ENCODE measurements at regions not wholly inside any gene's neighbourhood (a gene's known extent, or its start where the extent isn't known, plus 50 kb on each side); places are given as distances from the start of the nearest gene placed in this dataset.

DNA sequence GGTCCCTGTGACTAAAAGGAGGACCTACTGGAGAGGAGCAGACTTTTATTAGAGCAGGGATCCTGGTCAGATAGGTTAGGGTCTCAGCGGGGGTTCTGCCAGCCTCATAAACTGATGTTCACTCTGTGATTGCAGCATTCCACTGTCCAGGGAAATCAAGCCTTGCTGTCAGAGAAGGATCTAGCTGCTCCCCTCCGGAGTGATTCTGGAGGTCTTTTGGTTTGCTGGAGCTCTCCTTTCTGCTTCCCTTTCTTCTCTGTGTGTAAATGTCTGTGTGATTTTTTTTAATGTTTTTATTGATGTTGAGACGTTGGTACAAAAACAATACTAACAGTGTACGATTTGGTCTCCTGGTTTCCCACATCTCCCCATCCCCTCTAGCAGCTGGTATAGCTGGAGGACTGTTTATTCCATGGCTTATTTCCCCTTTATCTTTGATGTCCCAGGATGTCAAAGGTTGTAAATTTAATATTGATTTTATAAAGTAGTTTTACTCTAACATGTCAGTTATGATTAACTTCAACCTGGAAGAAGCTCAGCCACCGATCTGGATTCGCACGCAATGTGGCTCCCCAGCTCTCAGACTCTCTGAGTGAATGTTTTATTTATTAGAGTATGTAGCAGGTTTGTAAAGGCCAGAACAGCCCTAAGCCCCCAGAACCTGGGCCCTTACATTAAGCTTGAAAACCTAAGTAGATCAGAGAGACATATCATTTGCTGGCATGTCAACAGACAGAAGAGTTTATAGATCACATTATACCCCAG, 202.3 kb upstream of the G2E3 start:
- TF ChIP-seq POLR2AphosphoS5 (IDR thresholded peaks at IDR 0.05; ENCODE audit: low read depth, low read length) (no peak), SIN3A (IDR thresholded peaks at IDR 0.05; ENCODE audit: borderline replicate concordance, insufficient read depth, low read length) (no peak), FOXP2 (optimal IDR thresholded peaks at IDR 0.05; ENCODE audit: borderline replicate concordance, extremely low read depth, extremely low read length, insufficient read depth) (no peak), TAF1 (IDR thresholded peaks at IDR 0.05; ENCODE audit: borderline replicate concordance, insufficient read depth, low read length) (no peak)
- TF ChIP-seq, protein P1, sequence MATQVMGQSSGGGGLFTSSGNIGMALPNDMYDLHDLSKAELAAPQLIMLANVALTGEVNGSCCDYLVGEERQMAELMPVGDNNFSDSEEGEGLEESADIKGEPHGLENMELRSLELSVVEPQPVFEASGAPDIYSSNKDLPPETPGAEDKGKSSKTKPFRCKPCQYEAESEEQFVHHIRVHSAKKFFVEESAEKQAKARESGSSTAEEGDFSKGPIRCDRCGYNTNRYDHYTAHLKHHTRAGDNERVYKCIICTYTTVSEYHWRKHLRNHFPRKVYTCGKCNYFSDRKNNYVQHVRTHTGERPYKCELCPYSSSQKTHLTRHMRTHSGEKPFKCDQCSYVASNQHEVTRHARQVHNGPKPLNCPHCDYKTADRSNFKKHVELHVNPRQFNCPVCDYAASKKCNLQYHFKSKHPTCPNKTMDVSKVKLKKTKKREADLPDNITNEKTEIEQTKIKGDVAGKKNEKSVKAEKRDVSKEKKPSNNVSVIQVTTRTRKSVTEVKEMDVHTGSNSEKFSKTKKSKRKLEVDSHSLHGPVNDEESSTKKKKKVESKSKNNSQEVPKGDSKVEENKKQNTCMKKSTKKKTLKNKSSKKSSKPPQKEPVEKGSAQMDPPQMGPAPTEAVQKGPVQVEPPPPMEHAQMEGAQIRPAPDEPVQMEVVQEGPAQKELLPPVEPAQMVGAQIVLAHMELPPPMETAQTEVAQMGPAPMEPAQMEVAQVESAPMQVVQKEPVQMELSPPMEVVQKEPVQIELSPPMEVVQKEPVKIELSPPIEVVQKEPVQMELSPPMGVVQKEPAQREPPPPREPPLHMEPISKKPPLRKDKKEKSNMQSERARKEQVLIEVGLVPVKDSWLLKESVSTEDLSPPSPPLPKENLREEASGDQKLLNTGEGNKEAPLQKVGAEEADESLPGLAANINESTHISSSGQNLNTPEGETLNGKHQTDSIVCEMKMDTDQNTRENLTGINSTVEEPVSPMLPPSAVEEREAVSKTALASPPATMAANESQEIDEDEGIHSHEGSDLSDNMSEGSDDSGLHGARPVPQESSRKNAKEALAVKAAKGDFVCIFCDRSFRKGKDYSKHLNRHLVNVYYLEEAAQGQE (IDR thresholded peaks at IDR 0.05; ENCODE audit: insufficient read depth in 1 of 2, low read depth in 2 of 2, low read length in 2 of 2): no peak

DNA sequence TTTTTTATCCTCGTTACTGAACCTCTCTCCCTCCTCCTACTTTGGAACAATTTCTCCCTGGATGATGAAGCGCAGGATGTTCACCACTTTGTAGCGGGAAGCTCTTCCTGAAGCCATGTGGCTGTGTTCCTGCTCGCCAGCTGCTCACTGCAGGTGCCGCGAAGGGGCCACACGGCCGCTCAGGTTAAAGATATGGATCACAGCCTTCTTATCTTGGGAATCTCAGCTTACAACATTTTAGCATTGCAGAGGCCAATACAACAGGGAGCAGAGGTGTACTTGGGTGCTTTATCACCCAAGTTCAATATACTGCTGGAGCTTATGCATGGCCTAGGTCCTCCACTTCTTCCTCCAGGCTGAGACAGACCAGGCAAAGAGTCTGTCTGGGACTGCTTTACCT, 201.2 kb upstream of the G2E3 start:
- TF ChIP-seq SIN3A (IDR thresholded peaks at IDR 0.05; ENCODE audit: borderline replicate concordance, insufficient read depth, low read length): no peak
- no peak for TF ChIP-seq FOXP2 (optimal IDR thresholded peaks at IDR 0.05; ENCODE audit: borderline replicate concordance, extremely low read depth, extremely low read length, insufficient read depth)
- no peak for TF ChIP-seq TAF1 (IDR thresholded peaks at IDR 0.05; ENCODE audit: borderline replicate concordance, insufficient read depth, low read length)
- no peak for TF ChIP-seq POLR2AphosphoS5 (IDR thresholded peaks at IDR 0.05; ENCODE audit: low read depth, low read length)
- TF ChIP-seq, protein P1 (IDR thresholded peaks at IDR 0.05; ENCODE audit: insufficient read depth in 1 of 2, low read depth in 2 of 2, low read length in 2 of 2): no peak

DNA sequence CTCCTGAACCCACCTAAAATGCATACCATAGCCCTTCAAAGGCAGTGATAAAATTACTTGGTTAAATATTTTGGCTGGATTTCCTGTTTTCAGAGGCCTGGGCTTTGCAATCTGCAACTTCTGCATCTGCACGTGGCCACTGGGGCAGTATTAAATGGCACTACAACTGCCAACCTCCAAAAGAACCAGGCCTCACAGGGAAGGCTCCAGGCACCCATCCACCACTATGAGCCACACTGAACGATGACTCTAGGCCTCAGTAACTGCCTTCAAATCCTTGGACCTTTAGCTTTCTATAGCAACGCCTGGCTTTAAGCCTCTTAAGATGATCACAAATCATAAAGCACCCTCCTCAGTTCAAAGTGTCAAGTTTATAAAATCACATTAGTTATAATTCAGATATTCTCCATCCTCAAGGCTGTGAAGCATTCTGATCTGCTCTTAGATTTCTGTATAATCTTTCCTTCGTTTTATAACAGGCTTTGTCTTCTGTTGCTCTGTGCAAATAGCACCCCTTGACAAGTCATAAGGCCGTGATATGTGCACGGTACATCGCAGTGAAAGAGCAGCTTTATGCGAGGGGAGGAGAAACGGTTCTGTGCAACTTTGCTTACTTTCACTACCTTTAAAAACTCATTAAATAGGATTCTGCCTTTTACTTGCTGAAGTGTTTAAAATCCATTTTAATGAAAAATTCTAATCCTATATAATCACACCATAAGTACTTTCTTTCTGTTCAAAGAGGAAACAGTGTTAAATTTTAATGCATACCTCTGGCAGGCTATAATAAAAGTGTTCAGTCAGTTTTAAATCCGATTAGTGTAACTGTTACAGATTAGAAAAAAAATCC, 196.4 kb upstream of the G2E3 start:
- TF ChIP-seq TAF1 (IDR thresholded peaks at IDR 0.05; ENCODE audit: borderline replicate concordance, insufficient read depth, low read length) (no peak), SIN3A (IDR thresholded peaks at IDR 0.05; ENCODE audit: borderline replicate concordance, insufficient read depth, low read length) (no peak), FOXP2 (optimal IDR thresholded peaks at IDR 0.05; ENCODE audit: borderline replicate concordance, extremely low read depth, extremely low read length, insufficient read depth) (no peak), POLR2AphosphoS5 (IDR thresholded peaks at IDR 0.05; ENCODE audit: low read depth, low read length) (no peak)
- TF ChIP-seq, protein P1 (IDR thresholded peaks at IDR 0.05; ENCODE audit: insufficient read depth in 1 of 2, low read depth in 2 of 2, low read length in 2 of 2): no peak

DNA sequence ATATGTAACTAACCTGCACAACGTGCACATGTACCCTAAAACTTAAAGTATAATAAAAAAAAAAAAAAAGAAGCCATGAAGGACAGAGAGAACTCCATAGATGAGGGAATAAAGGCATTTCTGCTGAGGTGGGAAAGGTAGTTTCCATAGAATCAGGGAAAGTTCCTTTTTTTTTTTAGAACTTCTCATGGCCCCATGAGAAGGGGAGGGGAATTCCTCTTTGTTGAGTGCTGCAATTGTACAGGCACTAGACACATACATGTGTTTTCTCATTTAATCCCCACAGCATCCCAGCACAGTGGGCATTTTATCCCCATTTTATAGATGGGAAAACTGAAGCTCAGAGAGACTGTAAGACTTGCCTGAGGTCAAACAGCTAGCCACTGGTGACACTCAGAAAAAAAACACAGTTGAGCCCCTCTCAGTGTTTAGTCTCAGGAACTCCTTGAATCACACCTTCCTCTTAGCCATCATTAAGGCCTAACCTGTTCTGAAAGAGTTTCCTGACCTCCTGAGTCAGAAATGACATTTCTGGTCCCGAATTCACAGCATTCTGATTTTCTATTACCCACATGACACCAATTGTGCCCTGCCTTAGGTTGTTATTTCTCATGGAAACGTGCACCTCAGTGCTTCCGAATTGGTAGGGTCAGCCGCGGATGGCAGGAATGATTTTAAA, 189.3 kb upstream of the G2E3 start:
- TF ChIP-seq POLR2AphosphoS5 (IDR thresholded peaks at IDR 0.05; ENCODE audit: low read depth, low read length): no peak
- no peak for TF ChIP-seq SIN3A (IDR thresholded peaks at IDR 0.05; ENCODE audit: borderline replicate concordance, insufficient read depth, low read length)
- TF ChIP-seq, protein P1 (IDR thresholded peaks at IDR 0.05; ENCODE audit: insufficient read depth in 1 of 2, low read depth in 2 of 2, low read length in 2 of 2): no peak
- TF ChIP-seq TAF1 (IDR thresholded peaks at IDR 0.05; ENCODE audit: borderline replicate concordance, insufficient read depth, low read length): no peak
- no peak for TF ChIP-seq FOXP2 (optimal IDR thresholded peaks at IDR 0.05; ENCODE audit: borderline replicate concordance, extremely low read depth, extremely low read length, insufficient read depth)
